ENCODE measurements at regions not wholly inside any gene's neighbourhood (a gene's known extent, or its start where the extent isn't known, plus 50 kb on each side); places are given as distances from the start of the nearest gene placed in this dataset.

- no peak for FAIRE-seq
These were observed 290.6 kb upstream of the GHITM start for GRCh38 chr10:83848677-83849076.

GRCh38 chr10:83849150-83849549 lies 290.2 kb upstream of the GHITM start:
- no peak for DNase-seq (ENCODE audit: low spot score)
- no peak for FAIRE-seq

More at GRCh38 chr10:83848677-83849076, 290.6 kb upstream of the GHITM start:
- DNase-seq (ENCODE audit: low spot score), result no peak

- FAIRE-seq (no peak), DNase-seq (ENCODE audit: low spot score) (no peak)
These were observed 287.2 kb upstream of the GHITM start for GRCh38 chr10:83852146-83852545.

GRCh38 chr10:83862723-83863122 lies 276.6 kb upstream of the GHITM start:
- FAIRE-seq (no peak), DNase-seq (ENCODE audit: low spot score) (no peak)

GRCh38 chr10:83863283-83863966 lies 275.9 kb upstream of the GHITM start:
- DNase-seq (ENCODE audit: low spot score) (no peak), FAIRE-seq (no peak)

- no peak for DNase-seq (ENCODE audit: low spot score)
- FAIRE-seq, result no peak
These were observed 269.4 kb upstream of the GHITM start for GRCh38 chr10:83869898-83870297.

- DNase-seq (ENCODE audit: low spot score) (peak; percentile 83), FAIRE-seq (no peak)
These were observed 267.9 kb upstream of the GHITM start for GRCh38 chr10:83871187-83872081.

- FAIRE-seq (no peak), DNase-seq (ENCODE audit: low spot score) (no peak)
These were observed 259.0 kb upstream of the GHITM start for GRCh38 chr10:83880252-83880791.

- no peak for FAIRE-seq
These were observed 257.6 kb upstream of the GHITM start for GRCh38 chr10:83881661-83882060.

GRCh38 chr10:83886871-83887270 lies 252.4 kb upstream of the GHITM start:
- no peak for FAIRE-seq
- no peak for DNase-seq (ENCODE audit: low spot score)

More at GRCh38 chr10:83881661-83882060, 257.6 kb upstream of the GHITM start:
- no peak for DNase-seq (ENCODE audit: low spot score)

- FAIRE-seq (no peak), DNase-seq (ENCODE audit: low spot score) (no peak)
These were observed 246.6 kb upstream of the GHITM start for GRCh38 chr10:83892737-83893136.

GRCh38 chr10:83896219-83896618 lies 243.1 kb upstream of the GHITM start:
- DNase-seq (ENCODE audit: low spot score) (no peak), FAIRE-seq (no peak)

GRCh38 chr10:83897626-83898025 lies 241.7 kb upstream of the GHITM start:
- DNase-seq (ENCODE audit: low spot score), result no peak
- peak; percentile 30 for FAIRE-seq

- DNase-seq (ENCODE audit: low spot score), result no peak
- no peak for FAIRE-seq
These were observed 230.8 kb upstream of the GHITM start for GRCh38 chr10:83908506-83908905.

GRCh38 chr10:83909001-83909400 lies 230.3 kb upstream of the GHITM start:
- no peak for FAIRE-seq

GRCh38 chr10:83915801-83916200 lies 223.5 kb upstream of the GHITM start:
- FAIRE-seq (no peak), DNase-seq (ENCODE audit: low spot score) (no peak)

More at GRCh38 chr10:83909001-83909400, 230.3 kb upstream of the GHITM start:
- DNase-seq (ENCODE audit: low spot score), result no peak

GRCh38 chr10:83917537-83918506 lies 221.5 kb upstream of the GHITM start:
- DNase-seq (ENCODE audit: low spot score), result peak; percentile 52
- no peak for FAIRE-seq

GRCh38 chr10:83919187-83919586 lies 220.1 kb upstream of the GHITM start:
- no peak for FAIRE-seq
- no peak for DNase-seq (ENCODE audit: low spot score)

GRCh38 chr10:83921984-83922860 lies 217.1 kb upstream of the GHITM start:
- DNase-seq (ENCODE audit: low spot score) (no peak), FAIRE-seq (no peak)

GRCh38 chr10:83925133-83925532 lies 214.2 kb upstream of the GHITM start:
- no peak for DNase-seq (ENCODE audit: low spot score)
- no peak for FAIRE-seq
